ENCODE measurements at regions not wholly inside any gene's neighbourhood (a gene's known extent, or its start where the extent isn't known, plus 50 kb on each side); places are given as distances from the start of the nearest gene placed in this dataset.

DNA sequence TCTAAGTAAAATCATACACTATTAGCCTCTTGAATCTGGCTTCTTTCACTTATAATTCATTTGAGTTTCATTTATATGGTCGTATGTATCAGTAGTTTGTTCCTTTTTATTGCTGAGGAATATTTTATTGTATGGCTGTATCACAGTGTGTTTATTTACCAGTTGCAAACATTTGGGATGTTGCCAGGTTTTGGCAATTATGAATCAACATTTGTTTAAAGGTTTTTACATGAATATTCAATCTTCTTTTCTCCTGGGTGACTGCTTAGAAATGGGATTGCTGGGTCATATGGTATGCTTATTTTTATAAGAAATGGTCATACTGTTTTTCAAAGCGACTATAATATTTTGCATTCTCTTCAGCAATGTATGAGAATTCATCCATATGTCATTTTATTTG, 107.9 kb downstream of the PMAIP1 start:
- TF ChIP-seq, protein P1, sequence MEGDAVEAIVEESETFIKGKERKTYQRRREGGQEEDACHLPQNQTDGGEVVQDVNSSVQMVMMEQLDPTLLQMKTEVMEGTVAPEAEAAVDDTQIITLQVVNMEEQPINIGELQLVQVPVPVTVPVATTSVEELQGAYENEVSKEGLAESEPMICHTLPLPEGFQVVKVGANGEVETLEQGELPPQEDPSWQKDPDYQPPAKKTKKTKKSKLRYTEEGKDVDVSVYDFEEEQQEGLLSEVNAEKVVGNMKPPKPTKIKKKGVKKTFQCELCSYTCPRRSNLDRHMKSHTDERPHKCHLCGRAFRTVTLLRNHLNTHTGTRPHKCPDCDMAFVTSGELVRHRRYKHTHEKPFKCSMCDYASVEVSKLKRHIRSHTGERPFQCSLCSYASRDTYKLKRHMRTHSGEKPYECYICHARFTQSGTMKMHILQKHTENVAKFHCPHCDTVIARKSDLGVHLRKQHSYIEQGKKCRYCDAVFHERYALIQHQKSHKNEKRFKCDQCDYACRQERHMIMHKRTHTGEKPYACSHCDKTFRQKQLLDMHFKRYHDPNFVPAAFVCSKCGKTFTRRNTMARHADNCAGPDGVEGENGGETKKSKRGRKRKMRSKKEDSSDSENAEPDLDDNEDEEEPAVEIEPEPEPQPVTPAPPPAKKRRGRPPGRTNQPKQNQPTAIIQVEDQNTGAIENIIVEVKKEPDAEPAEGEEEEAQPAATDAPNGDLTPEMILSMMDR (IDR thresholded peaks at IDR 0.05) = no peak
- TF ChIP-seq POLR2A (IDR thresholded peaks at IDR 0.05) (no peak), EP300 (IDR thresholded peaks at IDR 0.05) (no peak)

All from tibial nerve (tissue), 4 donors.